MM.1S (cell line): ENCODE measurements at regions not wholly inside any gene's neighbourhood (a gene's known extent, or its start where the extent isn't known, plus 50 kb on each side); places are given as distances from the start of the nearest gene placed in this dataset.

Source experiments
- CTCF ChIP-seq: fragments of 300-600 bp; sonication (generic); IDR thresholded peaks from 2 replicates; pipeline ENCODE4 v1.5.1; 2016; ENCODE audit warnings: antibody characterized with exemption, low read length, mixed read lengths
- EZH2 ChIP-seq: fragments of 300-600 bp; sonication (generic); optimal IDR thresholded peaks from 2 replicates; pipeline ENCODE3; 2017; ENCODE audit warnings: low read depth, mild to moderate bottlenecking, antibody characterized with exemption, low read length, mixed read lengths

- TF ChIP-seq CTCF (no peak), EZH2 (no peak)
Measured at GRCh38 chr15:26096581-26096980, 233.5 kb upstream of the ATP10A start.
